Thymus (tissue), 11 donors: ENCODE measurements at regions not wholly inside any gene's neighbourhood (a gene's known extent, or its start where the extent isn't known, plus 50 kb on each side); places are given as distances from the start of the nearest gene placed in this dataset.

Experiments
- DNase-seq, 9 donors: peaks; one replicate each; pipeline ENCODE4 v3.0.0-alpha.2; 2013; ENCODE audit warnings: low spot score in 9 of 9, low read depth in 6 of 9, missing footprints in 1 of 9
- H3K27ac ChIP-seq, 2 donors: one replicate each; pipeline ENCODE4 v1.5.1; 2013; ENCODE audit warnings: control low read depth in 1 of 2, low read depth in 1 of 2, low read length in 1 of 2, mild to moderate bottlenecking in 1 of 2, moderate library complexity in 1 of 2
- H3K27me3 ChIP-seq, 2 donors: one replicate each; pipeline ENCODE4 v1.5.1; 2013; ENCODE audit warnings: low read length in 1 of 2; ENCODE audit not compliant: control insufficient read depth in 2 of 2, insufficient read depth in 1 of 2
- H3K36me3 ChIP-seq, 2 donors: one replicate each; pipeline ENCODE4 v1.5.1; 2013; ENCODE audit warnings: low read length in 1 of 2, mild to moderate bottlenecking in 1 of 2, moderate library complexity in 1 of 2; ENCODE audit not compliant: control insufficient read depth in 2 of 2, insufficient read depth in 2 of 2
- H3K4me1 ChIP-seq, 2 donors: one replicate each; pipeline ENCODE4 v1.5.1; 2013; ENCODE audit warnings: low read length in 2 of 2; ENCODE audit not compliant: control insufficient read depth in 2 of 2, insufficient read depth in 2 of 2
- H3K4me3 ChIP-seq, 2 donors: one replicate each; pipeline ENCODE4 v1.5.1; 2013; ENCODE audit warnings: low read length in 2 of 2, control low read depth in 1 of 2, mild to moderate bottlenecking in 1 of 2
- H3K9me3 ChIP-seq, 2 donors: one replicate each; pipeline ENCODE4 v1.5.1; 2013; ENCODE audit warnings: low read length in 1 of 2, mild to moderate bottlenecking in 1 of 2; ENCODE audit not compliant: control insufficient read depth in 2 of 2, insufficient read depth in 1 of 2
- WGBS: extraction: QIAGEN DNeasy Blood & Tissue Kit; methylation state at CpG from one replicate; pipeline ENCODE4 v1.1.7; 2013; 5-methylcytosine and 5-hydroxymethylcytosine counted together
- donor health status: healthy.

DNA sequence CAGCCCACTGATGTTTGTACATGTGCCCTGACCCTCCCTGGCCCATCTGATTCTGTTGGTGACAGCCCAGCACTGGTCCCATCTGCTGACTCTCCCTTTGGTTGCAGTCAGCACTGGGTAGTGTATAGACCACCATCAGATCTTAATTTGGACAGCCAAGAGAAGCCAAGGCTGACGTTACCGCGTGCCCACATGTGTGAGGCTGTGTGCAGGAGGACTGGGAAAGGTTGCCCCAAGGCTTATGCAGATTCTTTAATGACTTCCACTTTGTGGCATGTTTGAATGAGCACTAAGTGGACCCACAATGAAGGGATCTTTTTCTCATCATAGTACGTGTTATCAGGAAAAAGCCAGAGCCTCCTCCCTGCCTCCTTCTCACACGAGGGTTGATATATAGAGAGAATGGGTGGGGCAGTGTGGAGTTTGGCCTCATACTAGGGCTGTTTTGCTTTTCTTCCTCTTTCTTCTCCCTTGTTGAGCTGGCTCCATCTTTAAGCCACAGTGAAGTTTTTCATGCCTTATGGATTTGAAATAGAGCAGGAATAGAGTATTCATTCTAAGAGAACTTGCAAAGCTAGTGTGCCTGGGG is 93.5 kb downstream of the NAV1 start:
- no peaks in the 10 kb centered on the region for H3K4me1 ChIP-seq
- peaks cover 0 to 2% of the 10 kb centered on the region in 2 donors for H3K27me3 ChIP-seq
- no peak for DNase-seq
- H3K4me3 ChIP-seq, result no peak overlapping the region
- H3K36me3 ChIP-seq, result no peaks in the 10 kb centered on the region
- H3K27ac ChIP-seq, result no peak overlapping the region
- H3K9me3 ChIP-seq, result no peaks in the 10 kb centered on the region
- WGBS, result 92% methylated on average over 5 of the region's 5 CpGs

DNA sequence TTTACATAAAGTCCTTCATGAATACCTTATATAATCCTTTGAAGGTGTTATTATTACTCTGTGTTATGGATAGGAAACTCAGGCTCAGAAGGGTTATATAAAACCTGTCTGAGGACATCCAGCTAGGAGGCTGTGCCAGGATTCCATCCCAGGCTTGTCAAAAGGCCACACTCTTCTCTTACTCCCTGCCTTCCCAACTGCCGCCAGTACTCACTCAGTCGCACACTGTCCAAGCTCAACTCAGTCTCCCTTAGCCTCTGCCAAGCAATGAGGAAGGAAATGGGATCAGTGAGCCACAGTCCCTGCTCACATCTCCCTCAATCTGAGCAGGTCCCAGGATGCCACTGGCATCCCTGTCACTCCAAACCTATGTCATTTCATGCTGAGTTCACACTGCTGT is 94.4 kb downstream of the NAV1 start:
- H3K27me3 ChIP-seq, result peaks cover 0 to 2% of the 10 kb centered on the region in 2 donors
- H3K36me3 ChIP-seq, result no peaks in the 10 kb centered on the region
- H3K4me3 ChIP-seq, result no peak overlapping the region
- H3K4me1 ChIP-seq, result no peaks in the 10 kb centered on the region
- H3K27ac ChIP-seq, result no peak overlapping the region
- 92% methylated on average over 2 of the region's 2 CpGs for WGBS
- no peak for DNase-seq
- H3K9me3 ChIP-seq, result no peaks in the 10 kb centered on the region

DNA sequence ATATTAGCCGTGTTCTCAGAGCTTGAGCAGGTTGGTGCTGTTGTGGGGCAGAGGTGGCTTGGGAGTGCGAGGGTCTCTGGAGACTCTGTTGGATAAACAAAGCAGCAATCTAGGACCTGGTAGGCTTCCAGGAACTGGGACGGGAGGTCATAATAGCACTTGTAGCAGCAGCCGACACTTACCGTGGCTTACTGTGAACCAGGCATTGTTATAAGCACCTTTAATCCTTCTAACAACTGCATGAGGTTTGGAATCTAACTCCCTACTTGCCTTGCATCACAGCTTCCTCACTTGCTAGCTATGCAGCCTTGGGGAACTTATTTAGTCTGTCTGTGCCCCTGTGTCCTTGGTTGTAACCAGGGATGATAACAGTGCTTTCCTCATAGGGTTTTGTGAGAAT is 94.9 kb downstream of the NAV1 start:
- no peak overlapping the region for H3K4me3 ChIP-seq
- no peak overlapping the region for H3K27ac ChIP-seq
- H3K4me1 ChIP-seq, result no peaks in the 10 kb centered on the region
- no peaks in the 10 kb centered on the region for H3K36me3 ChIP-seq
- H3K9me3 ChIP-seq, result no peaks in the 10 kb centered on the region
- WGBS, result 94% methylated on average over 5 of the region's 5 CpGs
- DNase-seq, result no peak
- peaks cover 0 to 2% of the 10 kb centered on the region in 2 donors for H3K27me3 ChIP-seq

DNA sequence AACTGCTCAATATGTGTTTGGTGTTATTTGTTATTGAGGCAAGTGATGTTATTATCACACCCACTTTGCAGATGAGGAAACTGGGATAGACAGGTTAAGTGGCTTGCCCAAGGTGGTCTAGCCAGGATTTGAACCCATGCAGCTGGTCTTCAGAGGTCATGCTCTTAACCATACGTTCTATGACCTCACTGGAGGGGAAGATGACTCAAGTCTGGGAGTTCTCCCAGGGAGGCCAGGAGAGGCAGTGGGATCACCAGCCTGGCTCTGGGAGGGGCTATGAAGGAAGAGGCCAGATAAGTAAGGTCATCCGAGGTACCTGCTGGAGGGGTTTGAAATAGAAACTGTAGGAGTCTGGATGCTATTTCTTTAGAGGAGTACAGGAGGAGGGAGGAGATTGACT is 95.3 kb downstream of the NAV1 start:
- 98% methylated on average over 2 of the region's 2 CpGs for WGBS
- H3K27ac ChIP-seq, result no peak overlapping the region
- peaks cover 0 to 2% of the 10 kb centered on the region in 2 donors for H3K27me3 ChIP-seq
- H3K4me3 ChIP-seq, result no peak overlapping the region
- H3K9me3 ChIP-seq, result no peaks in the 10 kb centered on the region
- H3K36me3 ChIP-seq, result no peaks in the 10 kb centered on the region
- no peak for DNase-seq
- H3K4me1 ChIP-seq, result no peaks in the 10 kb centered on the region

DNA sequence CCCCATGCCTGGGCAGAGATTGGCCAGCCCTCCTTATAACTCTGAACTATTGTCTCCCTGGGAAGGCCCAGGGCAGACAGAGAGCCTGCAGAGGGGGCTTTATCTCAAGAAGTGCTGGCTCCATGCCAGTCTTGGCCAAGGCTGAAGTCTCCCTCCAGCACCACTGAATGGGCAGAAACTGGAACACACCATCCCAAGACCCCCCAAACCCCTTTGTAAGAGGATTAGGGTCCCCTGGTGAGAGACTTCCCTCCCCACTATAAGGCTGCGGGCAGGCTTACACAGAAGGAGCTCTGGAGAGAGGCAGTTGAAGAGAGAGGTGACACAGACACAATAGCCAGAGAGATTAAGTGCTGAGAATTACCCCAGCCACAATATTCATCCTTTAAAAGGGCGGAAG is 97.2 kb downstream of the NAV1 start:
- H3K27ac ChIP-seq, result no peak overlapping the region
- no peaks in the 10 kb centered on the region for H3K36me3 ChIP-seq
- no peaks in the 10 kb centered on the region for H3K4me1 ChIP-seq
- H3K9me3 ChIP-seq, result no peaks in the 10 kb centered on the region
- no peak overlapping the region for H3K4me3 ChIP-seq
- 88% methylated on average over 2 of the region's 2 CpGs for WGBS
- peaks cover 0 to 2% of the 10 kb centered on the region in 2 donors for H3K27me3 ChIP-seq
- no peak for DNase-seq

DNA sequence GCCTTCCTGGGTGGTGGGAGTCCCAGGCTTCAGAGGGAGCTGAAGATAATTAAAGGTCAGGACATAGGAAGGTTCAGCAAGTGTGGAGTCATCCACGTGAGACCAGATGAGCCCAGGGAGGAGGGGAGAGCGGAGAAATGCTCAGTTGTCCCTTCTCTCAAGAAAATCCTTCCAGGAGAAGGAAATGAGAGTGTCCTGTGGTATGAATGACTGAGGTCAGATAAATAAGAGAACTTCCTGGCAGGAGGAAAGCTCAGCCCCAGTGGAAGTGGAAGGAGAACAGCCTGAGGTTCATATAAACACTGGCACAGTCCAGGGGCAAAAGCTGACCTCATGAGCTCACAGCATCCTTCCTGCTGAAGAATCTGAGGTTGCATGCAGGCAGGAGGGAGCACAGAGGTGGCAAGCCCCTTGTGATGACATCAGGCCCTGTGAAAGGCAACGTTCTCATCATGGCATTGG is 97.6 kb downstream of the NAV1 start:
- H3K9me3 ChIP-seq, result no peaks in the 10 kb centered on the region
- no peak for DNase-seq
- no peaks in the 10 kb centered on the region for H3K36me3 ChIP-seq
- H3K4me3 ChIP-seq, result no peak overlapping the region
- WGBS, result 90% methylated on average over 3 of the region's 3 CpGs
- H3K27ac ChIP-seq, result no peak overlapping the region
- H3K27me3 ChIP-seq, result peaks cover 0 to 2% of the 10 kb centered on the region in 2 donors
- no peaks in the 10 kb centered on the region for H3K4me1 ChIP-seq

DNA sequence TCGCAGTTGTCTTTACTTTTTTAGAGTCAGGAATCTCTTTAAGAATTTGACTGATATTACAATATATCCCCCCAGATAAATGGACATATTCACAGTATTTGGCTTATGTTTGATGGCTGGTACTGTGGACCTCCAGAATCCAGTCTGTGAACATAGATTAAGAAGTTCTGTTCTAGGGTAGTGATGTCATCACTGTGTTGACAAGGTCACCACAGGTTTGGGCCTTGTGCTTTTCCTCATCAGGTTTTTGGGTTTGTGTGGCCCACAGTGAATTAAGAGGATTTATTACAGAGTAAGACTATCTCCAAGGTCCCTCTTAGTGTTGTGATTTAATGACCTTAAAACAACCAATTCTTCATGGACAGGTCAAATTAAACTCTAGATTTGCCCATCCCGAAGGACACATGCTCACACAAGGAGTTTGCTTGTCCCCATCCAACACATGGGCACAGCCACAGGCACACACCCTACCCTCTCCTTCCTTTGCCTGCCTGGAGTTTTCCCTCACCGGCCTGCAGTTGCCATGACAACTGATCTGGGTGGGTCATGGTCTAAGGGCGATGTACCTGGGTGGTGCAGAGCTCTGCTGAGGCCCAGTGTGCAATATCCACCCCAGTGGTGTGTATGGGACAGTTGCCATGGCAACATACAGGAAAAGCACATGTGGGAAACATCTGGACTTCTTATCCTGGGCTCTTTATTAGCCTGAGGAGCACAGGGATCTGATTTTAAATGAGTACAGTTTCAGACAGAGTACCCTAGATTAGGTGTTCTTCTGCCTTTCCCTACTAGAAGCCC is 98.6 kb downstream of the NAV1 start:
- Histone ChIP-seq H3K27ac (no peak overlapping the region), H3K4me3 (no peak overlapping the region), H3K27me3 (peaks cover 0 to 2% of the 10 kb centered on the region in 2 donors), H3K4me1 (no peaks in the 10 kb centered on the region), H3K9me3 (no peaks in the 10 kb centered on the region), H3K36me3 (no peaks in the 10 kb centered on the region)
- WGBS, result 93% methylated on average over 4 of the region's 4 CpGs
- DNase-seq, result no peak

DNA sequence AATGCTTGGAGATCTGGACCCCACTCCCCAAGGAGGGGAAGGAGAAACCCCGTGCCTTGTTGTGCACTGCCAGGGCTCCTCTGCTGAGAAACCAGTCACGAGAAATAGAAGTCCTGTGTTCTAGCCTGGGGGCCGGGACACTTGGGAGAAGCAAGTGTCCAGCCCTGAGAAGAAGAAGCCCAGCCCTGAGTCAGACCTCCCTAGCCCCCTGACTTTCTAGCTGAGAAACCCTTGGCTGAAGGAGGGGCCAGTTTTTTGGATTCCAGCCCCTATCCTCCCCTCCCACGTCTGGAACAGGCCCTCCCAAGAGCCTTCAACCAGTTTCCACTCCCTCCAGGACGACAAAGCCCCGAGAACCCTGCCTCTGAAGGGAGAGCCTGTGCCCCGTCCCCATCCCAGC is 100.5 kb downstream of the NAV1 start:
- DNase-seq, result no peak
- 83% methylated on average over 7 of the region's 7 CpGs for WGBS
- Histone ChIP-seq H3K4me3 (no peak overlapping the region), H3K4me1 (no peaks in the 10 kb centered on the region), H3K27me3 (peaks cover 0 to 2% of the 10 kb centered on the region in 2 donors), H3K9me3 (no peaks in the 10 kb centered on the region), H3K36me3 (no peaks in the 10 kb centered on the region), H3K27ac (no peak overlapping the region)

DNA sequence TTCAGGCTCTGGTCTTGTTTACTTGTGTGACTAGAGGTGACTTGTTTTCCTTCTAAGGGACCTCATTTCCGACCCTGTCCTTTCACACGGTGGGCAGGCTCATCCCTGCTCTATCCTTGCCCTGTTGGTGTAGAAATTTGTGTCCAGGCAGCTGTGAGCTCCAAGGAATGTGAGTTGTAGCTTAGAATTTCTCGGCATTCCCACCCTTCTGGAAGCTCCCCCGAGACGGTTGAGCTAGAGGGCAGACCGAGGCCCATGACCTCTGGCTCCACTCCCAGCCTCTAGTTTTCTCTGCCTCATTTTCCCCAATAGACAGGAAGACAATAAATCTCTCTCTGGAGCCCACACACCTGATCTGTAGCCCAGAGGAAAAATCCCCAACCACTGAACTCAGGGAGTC is 100.9 kb downstream of the NAV1 start:
- Histone ChIP-seq H3K4me1 (no peaks in the 10 kb centered on the region), H3K4me3 (no peak overlapping the region), H3K27ac (no peak overlapping the region), H3K27me3 (peaks cover 0 to 2% of the 10 kb centered on the region in 2 donors), H3K36me3 (no peaks in the 10 kb centered on the region), H3K9me3 (no peaks in the 10 kb centered on the region)
- 96% methylated on average over 6 of the region's 6 CpGs for WGBS
- DNase-seq, result no peak
